GM19468 (cell line): ENCODE measurements at regions not wholly inside any gene's neighbourhood (a gene's known extent, or its start where the extent isn't known, plus 50 kb on each side); places are given as distances from the start of the nearest gene placed in this dataset.
A peak's percentile ranks its signal among the peaks of the same experiment; 100 is the strongest.
"Not testable (repeated sequence)": the region's sequence is repeated elsewhere in the genome, so short reads cannot be mapped to it uniquely, and the experiment has no call there.

Experiments
- ATAC-seq: cut with Tn5 transposase; IDR thresholded peaks from one replicate; pipeline ENCODE4 v1.9.1; 2021; ENCODE audit warnings: mild to moderate bottlenecking, moderate library complexity, moderate number of reproducible peaks; ENCODE audit not compliant: unreplicated experiment; ENCODE audit errors: extremely low read depth

DNA sequence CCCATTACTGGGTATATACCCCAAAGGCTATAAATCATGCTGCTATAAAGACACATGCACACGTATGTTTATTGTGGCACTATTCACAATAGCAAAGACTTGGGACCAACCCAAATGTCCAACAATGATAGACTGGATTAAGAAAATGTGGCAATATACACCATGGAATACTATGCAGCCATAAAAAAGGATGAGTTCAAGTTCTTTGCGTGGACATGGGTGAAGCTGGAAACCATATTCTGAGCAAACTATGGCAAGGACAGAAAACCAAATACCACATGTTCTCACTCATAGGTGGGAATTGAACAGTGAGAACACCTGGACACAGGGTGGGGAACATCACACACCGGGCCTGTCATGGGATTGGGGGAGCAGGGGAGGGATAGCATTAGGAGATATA, 54.4 kb upstream of the MUCL1 start:
- ATAC-seq = not testable (repeated sequence)

DNA sequence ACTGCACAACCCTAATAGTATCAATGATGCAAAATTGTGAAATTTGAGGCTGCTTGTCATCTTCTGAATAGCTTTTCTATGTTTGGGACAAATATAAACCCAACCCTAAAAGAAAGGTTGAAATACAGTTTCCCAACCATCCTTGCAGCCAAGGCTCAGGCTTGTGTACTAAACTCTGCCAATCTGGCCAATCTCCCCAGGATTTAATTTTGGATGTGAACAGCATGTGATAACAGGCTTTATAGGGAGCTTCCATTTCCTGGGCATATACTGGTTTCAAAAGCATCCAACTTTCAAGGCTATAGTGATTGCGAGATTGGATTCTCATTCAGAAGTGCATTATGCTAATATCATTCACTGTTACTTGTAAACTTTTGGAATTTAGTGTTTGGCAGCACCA, 55.7 kb upstream of the MUCL1 start:
- ATAC-seq = no peak

DNA sequence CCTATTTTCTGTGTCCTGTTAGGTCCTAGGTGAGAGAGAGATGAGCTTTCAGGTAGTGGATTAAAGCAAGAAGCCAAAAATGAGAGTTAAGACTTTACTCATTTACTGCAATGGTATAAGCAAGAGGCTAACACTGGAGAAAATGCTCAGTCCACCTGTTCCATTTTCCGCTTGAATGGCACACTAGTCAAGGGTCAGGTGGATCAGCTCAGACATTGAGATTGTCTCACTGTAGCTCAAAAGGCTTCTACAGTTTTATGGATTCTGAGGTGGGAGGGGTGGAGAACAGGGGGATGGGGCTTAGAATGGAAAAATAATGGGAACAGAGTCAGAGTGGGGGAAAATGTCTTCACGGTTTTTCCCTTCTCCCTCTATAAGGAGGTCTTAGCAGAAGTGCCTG, 57.3 kb upstream of the MUCL1 start:
- ATAC-seq = no peak

DNA sequence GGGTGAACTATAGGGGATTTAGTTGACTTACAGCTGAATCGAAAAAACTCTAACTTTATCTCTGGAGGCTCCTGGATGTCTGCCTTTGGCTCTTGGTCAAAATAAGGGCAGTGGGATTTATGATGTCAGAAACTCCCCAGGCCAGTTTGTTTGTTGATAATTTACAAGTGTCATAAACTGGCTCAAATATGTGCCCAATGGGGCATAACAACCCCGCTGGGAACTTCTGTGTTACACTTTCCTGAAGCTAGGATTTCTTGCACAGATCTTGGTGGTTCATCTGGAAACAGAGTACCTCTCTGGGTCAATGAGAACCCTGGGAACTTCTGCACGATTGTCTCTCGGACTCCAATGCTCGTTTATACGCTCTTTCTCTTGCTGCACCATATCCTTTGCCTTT, 58.7 kb upstream of the MUCL1 start:
- ATAC-seq = no peak

DNA sequence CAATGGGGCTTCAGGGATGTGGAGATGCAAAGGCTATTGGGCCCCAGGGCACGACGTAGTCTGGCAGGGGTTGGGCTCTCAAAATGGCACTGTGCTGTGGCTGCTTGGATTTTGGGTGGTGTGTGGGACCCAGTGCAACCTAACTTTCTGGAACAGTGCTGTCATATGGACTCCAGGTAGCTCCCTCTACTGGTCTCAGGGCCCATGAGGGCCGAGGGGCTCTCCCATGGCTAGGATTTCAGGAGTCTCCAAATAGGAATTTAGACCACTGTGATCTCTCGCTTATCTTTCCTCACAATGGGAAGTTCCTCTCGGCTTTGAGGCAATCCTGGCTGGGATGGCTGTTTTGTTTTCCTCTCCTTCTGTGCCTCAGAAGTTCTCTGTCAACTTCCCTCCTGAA, 68.2 kb upstream of the MUCL1 start:
- no peak for ATAC-seq

DNA sequence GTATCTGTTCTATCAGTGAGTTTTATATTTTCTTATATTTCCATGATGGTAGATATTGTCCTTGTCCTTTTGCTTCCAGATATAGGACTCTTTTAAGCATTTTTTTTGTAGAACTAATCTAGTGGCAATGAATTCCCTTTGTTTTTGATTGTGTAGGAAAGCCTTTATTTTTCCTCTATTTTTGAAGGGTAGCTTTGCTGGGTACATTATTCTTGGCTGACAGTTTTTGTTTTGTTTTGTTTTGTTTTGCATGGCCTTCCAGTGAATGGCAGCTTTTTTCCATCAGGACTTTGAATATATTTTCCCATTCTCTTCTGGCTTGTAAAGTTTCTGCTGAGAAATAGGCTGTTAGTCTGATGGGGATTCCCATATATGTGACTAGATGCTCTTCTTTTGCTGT, 70.2 kb upstream of the MUCL1 start:
- ATAC-seq = no peak

DNA sequence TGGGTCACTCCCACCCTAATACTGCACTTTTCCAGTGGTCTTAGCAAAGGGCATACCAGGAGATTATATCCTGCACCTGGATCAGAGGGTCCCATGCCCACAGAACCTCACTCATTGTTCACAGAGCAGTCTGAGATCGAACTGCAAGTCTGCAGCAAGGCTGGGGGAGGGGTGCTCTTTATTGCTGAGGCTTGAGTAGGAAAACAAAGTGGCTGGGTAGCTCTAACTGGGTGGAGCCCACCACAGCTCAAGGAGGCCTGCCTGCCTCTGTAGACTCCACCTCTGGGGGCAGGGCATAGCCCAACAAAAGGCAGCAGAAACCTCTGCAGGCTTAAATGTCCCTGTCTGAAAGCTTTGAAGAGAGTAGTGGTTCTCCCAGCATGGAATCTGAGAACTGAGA, 77.3 kb upstream of the MUCL1 start:
- not testable (repeated sequence) for ATAC-seq

DNA sequence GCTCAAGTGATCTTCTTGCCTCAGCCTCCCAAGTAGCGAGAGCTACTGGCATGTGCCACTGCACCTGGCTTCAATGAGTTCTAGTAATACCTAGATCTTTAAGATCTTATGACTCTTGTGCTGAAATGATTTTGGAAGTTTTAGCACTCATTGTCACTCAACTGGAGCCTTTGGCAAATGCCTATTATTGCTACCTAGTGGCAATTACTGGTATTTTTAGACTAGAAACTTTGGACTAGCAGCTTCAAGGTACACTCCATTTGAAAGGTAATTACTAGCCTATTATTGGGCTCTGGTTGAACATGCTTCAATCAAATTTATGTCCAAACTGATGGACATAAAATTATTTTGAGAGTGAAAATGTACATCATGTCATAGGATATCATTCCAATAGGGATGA, 80.7 kb upstream of the MUCL1 start:
- no peak for ATAC-seq

DNA sequence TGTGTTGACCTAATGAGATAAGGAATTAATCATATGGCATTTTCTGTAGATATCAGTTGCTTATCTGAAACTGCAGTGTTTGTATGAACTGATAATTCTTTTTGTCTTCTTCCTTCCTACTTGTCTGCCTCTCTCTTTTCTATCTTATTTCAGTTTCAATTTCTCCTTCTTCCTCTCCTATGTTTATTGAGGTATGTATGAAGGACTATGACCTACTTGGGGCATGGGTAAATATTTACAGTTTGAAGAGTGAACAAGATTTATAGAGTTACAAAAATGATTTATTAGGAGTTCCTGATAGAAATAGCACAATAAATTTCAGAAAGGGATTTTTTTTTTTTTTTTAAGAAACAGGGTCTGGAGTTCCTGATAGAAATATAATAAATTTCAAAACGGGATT, 88.7 kb upstream of the MUCL1 start:
- no peak for ATAC-seq

DNA sequence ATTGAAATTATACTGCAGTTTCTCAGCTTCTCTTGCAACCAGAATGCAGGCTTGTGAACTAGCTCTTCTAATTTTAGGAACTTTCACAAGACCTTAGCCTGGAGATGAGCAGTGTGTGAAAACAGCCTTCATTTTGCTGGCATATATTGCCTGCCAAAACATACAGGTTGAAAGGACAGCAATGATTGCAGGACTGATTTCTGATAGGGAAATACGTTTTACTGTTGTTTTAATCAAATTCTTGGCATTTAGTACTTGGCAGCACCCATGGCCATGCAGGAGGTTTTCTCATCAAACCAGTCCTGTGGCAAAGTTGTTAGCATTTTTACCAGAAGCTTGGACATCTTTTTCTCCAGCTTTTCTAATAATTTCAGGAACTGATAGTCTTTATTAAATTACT, 91.9 kb upstream of the MUCL1 start:
- ATAC-seq = no peak

DNA sequence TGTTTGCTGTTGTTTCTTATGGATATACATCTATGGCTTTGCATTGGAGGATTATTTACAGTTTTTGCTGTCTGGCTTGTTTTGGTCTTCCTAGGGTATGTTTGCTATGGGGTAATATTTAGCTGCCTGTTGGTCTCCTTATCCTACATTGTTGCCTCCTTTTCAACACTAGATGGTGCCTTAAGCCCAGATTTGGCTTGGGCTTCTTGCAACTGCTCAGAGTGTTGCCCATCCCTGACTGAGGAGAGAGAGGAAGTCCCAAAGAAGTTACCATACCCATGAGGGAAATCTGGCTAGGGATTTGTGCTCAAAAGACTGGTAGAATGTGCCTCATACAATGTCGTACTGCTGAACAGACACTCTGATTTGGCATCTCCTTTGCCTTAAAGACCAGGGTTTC, 94.6 kb upstream of the MUCL1 start:
- no peak for ATAC-seq

DNA sequence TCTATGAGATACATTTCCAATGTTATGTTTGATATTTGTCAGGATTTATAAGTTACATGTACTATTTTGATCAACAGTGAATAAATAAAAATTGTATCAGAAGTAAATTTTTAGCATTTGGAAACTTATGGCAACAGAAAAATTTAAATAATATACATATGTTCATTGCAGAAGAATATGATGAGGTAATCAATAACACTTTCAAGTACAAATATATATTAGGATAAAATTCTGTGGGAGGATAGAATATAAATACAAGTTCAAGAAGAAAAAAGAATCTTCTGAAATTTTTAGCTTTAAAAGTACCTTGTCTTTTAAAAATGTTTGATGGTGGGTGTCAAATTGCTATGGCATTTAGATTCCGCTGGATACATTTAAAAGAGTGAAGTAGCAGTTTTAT, 102.8 kb upstream of the MUCL1 start:
- ATAC-seq = no peak

DNA sequence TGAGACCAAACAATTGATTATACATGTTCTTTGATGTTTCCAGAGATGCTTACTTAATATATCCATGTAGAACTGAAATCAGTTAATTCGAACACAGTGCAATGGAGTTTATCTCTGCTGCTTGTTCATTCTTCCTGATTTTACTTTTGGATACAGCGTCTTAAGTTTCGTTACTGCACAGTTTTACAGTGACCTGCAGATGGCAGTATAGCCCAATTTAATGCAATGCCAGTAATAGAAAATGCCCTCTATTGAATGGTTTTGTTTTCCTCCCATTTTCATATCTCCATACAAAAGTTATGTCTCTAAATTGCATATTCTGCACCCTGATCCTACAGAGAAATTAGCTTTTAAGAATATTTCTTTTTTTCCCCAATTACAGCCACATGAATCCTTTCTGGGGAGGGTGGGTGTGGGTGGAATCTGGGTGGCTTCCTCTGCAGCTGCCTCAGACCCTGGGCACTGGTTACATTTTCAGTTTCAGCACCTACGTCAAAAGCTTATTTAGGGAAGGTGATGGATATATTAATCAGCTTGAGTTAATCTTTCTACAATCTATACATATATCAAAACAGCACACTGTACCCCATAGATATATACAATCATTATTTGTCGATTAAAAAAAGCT, 101.1 kb upstream of the DCD start:
- peak; percentile 76 for ATAC-seq

DNA sequence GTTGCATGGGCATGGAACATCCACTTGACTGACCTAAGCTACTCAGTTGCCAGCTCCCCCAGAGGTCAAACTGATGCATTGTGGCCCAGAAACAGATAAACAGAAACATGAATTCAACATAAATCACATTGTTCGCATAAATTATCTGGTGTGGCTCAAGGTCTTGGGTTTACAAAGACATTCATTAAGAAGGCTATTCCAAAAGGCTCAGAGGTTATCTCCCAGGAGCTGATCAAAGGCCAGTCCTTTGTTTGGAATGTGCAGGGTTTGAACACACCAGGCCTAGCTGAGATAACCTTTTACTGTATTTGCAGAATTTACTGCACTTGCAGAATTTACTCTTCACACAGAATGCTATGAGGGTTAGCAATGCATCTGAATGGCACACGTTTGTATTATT, 96.4 kb upstream of the DCD start:
- ATAC-seq = no peak

DNA sequence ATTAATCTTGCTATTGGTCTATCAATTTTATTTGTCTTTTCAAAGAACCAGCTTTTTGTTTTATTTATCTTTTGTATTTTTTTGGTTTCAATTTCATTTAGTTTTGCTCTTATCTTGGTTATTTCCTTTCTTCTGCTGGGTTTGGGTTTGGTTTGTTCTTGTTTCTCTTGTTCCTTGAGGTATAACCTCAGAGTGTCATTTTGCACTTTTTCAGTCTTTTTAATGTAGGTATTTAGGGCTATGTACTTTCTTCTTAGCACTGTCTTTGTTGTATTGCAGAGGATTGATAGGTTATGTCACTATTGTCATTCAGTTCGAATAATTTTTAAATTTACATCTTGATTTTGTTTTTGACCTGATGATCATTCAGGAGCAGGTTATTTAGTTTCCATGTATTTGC, 92.7 kb upstream of the DCD start:
- no peak for ATAC-seq

DNA sequence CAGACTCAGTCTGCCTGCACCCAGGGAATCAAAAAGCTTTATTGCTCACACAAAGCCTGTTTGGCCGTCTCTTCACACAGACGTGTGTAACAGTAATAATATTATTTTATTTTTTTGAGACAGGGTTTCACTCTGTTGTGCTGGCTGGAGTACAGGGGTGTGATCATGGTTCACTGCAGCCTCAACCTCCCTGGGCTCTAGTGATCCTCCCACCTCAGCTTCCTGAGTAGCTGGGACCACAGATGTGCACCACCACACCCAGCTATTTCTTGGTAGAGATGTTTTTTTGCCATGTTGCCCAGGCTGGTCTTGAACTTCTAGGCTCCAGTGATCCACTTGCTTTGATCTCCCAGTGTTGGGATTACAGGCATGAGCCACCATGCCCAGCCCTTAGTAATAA, 88.4 kb upstream of the DCD start:
- ATAC-seq = no peak

DNA sequence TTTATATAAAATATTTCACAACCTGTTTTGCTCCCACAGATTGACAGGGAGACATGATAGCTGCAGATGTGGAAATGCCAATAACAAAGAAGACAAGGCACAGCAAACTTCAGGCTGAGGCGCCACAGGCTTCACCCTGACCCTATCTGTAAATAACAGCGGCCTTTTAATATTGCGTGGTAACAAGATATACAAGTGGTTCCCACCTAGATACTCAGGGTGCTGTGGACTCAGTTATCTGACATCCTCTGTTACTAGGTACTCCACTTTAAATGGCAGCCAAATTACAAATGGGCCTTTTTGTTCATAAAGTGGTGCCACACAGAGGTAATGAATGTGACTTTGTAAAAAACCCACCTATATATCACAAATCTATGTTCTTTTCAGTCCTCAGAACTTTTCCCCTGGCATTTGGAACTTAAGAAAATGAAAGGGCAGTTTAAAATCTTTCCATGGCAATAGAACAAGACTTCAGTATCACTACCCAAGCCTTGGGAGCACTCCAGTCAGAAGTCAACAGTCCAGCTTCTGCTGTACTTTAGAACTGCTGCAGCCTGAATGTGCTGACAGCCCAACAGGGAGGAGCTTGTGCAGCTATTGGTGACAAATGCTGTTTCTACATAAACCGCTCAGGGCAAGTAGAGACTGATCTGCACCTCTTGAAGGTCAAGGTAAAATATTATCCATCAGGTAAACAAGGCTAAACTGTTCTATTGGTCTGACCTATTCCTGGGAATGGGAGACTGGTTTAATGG, 86.2 kb upstream of the DCD start:
- ATAC-seq = no peak

DNA sequence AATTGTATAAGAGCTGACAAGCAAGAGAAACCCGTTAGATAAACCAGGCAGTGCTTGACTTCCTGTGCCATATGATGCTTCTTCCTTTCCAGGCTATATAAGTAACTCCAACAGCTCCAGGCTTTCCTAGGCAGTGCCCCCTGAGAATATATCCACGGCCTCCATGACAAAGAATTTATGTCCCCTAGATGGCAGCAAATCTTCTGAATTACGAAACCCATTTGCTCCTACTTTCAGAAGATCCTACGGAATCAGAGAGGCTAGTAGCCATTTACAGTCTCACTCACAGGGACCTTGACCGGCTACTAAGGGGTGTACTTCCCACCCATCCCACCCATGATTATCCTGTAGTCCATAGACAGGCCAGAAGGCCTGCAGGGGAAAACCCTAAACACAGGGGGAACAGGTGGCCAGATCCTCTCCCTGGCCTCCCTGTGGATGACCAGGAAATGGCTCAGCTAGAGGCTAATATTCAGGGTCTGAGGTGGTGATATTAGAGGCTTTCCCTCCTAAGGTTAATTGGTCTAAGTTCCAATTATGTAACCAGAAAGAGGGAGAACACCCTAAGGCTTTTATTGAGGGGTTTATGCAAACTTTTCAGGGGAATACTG, 77.2 kb upstream of the DCD start:
- ATAC-seq = no peak

DNA sequence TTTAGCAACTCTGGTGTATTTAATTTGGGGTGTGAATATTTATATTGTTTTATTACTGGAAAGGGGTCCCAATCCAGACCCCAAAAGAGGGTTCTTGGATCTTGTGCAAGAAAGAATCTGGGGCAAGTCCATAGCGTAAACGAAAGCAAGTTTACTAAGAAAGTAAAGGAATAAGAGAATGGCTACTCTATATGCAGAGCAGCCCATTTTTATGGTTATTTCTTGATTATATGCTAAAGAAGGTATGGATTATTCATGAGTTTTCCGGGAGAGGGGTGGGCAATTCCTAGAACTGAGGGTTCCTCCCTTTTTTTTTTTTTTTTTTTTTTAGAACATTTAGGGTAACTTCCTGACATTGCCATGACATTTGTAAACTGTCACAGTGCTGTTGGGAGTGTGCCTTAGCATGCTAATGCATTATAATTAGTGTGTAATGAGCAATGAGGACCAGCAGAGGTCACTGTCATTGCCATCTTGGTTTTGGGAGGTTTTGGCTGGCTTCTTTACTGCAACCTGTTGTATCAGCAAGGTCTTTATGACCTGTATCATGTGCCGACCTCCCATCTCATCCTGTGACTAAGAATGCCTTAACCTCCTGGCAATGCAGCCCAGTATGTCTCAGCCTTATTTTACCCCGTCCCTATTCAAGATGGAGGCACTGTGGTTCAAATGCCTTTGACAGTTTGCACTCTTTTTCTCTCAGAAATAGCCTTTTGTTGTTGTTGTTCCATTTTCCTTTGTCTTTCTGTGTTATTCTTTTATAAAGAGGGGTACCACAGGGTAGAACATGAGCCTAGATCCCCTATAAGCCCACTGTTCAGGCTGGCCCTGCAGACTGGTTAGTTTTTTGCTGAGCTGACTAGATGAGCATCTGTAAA, 75.5 kb upstream of the DCD start:
- ATAC-seq = no peak

DNA sequence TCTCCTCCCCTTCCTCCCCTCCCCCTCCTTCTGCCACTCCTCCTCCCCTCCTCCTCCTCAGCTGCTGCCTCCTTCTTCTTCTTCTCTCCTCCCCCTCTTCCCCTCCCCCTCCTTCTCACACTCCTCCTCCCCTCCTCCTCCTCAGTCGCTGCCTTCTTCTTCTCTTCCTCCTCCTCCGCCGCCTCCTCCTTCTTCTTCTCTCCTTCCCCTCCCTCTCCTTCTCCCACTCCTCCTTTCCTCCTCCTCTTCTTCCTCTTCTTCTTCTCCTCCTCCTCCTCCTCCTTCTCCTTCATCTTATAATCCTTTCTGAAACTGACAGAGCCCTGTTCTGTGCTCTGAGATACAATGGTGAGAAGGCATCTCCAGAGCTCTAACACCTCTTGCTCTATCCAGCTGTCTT, 73.1 kb upstream of the DCD start:
- ATAC-seq = no peak

DNA sequence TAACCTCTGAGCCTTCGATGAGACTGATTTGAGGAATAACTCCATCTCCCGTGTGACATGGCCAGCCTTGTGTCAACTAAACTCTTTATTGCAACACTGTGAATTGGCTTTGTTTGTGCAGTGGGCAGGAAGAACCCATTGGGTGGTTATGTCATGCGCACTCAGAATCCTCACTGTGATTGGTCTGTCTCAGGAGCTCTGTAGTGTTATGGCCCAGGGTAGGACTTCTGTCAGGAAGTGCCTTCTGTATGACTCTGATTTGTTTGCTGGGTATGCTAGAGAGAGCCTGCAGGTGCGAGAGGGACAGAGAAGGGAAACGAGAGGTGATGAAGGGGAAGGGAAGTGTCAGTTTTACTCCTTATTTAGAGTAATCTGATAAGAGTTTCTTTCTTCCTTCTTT, 71.5 kb upstream of the DCD start:
- ATAC-seq = no peak
